ENCODE measurements at regions not wholly inside any gene's neighbourhood (a gene's known extent, or its start where the extent isn't known, plus 50 kb on each side); places are given as distances from the start of the nearest gene placed in this dataset.

- no peak for TF ChIP-seq CTCF (IDR thresholded peaks at IDR 0.05)
- no peak for TF ChIP-seq EP300 (IDR thresholded peaks at IDR 0.05; ENCODE audit: low read depth)
- no peak for TF ChIP-seq POLR2AphosphoS5 (IDR thresholded peaks at IDR 0.05)
These were observed 243.7 kb downstream of the PIK3R1 start for GRCh38 chr5:68459093-68459809.

Data from transverse colon (tissue), 4 donors.